IPS-18c (cell line): ENCODE measurements at regions not wholly inside any gene's neighbourhood (a gene's known extent, or its start where the extent isn't known, plus 50 kb on each side); places are given as distances from the start of the nearest gene placed in this dataset.

ENCODE experiments used
- H3K4me3 ChIP-seq: 2 replicates; pipeline ENCODE4 v1.7.0; 2013; ENCODE audit warnings: low read depth, mild to moderate bottlenecking, low read length, moderate library complexity; ENCODE audit not compliant: insufficient read depth
- H3K9me3 ChIP-seq: one replicate; pipeline ENCODE4 v1.6.1; 2013; ENCODE audit warnings: mild to moderate bottlenecking, low read length, moderate library complexity; ENCODE audit not compliant: control insufficient read depth, insufficient read depth

DNA sequence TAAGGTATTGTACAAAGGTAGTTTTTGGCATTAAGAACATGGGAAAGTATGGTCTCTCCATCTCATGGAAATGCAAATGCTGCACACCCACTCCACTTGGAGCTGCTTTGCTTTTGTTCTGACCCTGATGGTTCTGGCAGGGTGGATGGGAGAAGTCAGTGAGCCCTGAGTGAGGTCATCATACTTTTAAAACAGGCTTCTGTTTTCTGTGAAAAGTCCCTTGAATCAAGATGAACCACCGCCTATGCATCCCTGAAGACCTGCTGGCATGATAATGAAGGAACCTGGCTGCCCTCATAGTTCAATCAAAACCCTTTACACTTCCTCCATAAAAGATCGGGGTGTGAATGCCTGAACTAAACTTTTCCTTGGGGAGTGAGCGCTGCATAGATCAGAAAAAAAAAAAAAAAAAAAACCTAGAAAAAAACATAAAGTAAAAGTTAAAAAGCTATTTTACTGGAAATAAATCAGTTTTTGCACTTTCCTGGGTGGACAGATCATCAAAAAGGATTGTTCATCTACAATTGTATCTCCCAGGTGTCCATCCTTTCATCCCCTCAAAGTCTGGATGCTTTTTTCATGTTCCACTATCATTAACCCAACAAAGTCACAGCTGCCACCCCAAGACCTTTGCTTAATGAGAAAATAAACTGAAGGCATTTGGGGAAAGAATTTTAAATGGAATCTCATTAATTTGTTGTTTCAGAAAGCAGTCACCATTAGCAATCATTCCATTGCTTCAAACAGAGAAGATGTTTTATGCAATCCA lies 728.1 kb upstream of the DDX18 start:
- Histone ChIP-seq H3K9me3 (no peaks in the 10 kb centered on the region), H3K4me3 (no peak overlapping the region; the same call in 1 of the 2 replicates)

DNA sequence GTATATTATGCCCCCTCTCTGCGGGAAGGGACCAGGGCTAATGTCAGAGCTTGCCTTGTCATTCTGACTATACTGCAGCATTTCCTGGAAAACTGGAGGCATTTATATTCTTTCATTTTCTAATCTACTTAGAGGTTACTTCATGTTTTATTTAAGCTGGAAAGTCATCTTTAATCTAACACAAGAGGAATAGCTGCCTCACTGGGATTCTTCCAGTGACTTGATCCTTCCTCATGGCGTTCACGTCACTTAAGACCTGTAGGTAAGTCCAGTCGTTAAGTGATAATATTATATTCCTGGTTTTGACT lies 727.6 kb upstream of the DDX18 start:
- no peak overlapping the region for H3K4me3 ChIP-seq
- H3K9me3 ChIP-seq = no peaks in the 10 kb centered on the region

DNA sequence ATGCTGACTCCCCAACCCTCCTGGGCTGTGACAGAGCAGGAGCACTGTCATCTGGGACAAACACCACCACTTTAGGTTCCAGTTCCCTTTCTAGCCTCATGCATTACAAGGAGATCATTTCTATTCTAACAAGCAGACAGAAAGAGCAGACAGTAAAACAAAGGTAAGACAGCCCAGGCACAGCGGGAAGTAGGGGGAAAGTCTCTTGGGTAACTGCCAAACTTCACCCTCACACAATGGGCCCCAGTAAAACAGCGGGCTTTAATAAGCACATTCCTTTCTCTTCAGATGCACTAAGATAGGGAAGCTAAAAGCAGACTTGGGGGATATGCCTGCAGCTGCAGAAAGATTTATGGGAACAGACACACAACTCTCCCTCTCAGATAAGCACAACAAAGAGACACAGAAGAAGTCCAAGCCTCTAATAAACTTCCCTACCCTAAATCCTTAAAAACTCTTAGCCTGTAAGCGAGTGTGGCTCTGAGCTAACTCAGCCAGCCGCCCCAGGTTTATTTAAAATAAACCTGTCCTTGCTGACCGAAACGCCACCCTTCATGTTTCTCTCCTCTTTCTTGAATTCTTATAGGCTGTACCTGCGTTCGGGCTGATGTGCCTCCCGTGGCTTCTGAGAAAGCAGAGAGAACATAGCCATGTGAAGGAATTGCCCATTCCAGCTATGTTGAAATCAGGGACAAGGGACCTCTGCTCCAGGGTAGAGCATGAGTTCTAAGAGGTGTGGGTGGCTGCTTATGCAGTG lies 726.8 kb upstream of the DDX18 start:
- H3K9me3 ChIP-seq = no peaks in the 10 kb centered on the region
- H3K4me3 ChIP-seq = no peak overlapping the region

DNA sequence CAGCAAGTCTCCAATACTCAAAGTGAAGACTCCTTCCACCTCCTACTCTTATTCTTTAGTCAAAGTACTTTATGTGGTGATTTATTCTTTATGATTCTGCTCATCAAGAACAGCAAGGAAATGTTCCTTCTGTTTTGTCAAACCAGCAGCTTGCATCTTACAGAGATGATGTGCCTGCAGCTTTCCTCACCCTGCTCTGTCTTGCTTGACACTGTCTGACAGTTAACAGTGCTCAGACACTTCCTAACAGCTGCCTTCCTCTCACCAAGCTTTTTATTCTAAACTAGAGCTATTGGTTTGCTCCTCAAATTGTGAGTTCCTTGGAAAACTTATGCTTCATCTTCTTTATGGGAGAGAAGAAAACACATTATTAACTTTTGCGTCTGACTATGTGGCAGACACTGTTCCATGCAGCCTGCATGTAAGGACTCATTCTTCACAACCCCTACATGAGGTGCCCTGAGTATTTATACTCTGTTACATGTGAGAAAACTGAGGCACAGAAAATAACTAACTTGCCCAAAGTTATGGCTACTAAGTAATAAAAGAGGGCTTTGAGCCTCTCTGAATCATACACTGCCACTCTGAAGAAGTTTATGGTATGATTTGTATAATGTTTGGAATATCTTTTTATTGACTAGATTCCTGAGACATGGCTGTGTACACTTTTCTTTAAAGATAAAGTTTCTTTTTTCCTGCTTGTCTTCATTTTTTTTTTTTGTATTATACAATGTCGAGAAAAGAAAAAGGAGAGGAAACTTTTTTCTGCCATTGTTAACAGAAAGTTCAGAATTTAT lies 723.3 kb upstream of the DDX18 start:
- Histone ChIP-seq H3K4me3 (no peak overlapping the region), H3K9me3 (no peaks in the 10 kb centered on the region)

DNA sequence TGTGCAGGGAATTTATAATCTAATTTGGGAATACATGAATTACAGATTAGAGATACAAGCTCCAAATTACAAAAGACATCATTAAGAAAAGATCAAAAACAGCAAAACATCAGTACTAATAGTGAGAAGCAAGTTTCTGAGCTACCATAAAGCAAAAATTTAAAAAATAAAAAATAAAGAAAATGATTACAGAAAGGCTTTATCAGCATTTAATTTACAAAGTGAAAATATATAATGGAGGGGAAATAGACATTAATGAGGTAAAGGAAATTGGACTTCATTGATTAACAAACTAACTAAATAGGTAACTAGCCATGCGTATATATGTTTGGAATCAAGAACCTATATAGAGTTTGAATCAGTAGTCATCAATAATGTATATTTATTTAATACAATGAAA lies 712.9 kb upstream of the DDX18 start:
- no peak overlapping the region for H3K4me3 ChIP-seq

DNA sequence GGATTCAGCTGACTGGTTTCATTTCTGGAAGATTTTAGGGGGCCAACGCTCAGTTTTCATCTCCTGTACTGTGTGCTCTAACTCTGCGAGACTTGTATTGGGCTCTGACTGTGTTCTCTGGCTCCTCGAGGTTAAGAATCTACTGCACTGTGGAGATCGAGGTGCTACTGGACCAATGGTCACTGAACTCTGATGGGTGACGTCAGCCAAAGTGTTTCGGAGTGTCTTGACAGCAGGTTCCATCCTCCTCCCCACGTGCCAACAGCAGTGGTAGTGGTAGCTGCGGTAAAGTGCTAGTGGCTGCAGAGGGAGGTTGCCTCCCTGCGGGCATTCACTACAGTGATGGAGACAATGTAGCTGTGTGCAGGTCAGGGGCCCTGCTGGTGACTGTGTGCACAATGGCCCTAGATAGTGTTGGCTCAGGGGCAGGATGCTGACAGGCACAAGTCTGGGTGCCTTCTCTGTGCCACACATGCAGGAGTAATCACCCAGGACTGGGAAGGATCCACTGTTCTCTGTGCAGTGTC lies 705.7 kb upstream of the DDX18 start:
- Histone ChIP-seq H3K4me3 (no peak overlapping the region), H3K9me3 (no peaks in the 10 kb centered on the region)

More for the DNA sequence above, 712.9 kb upstream of the DDX18 start:
- no peaks in the 10 kb centered on the region for H3K9me3 ChIP-seq

DNA sequence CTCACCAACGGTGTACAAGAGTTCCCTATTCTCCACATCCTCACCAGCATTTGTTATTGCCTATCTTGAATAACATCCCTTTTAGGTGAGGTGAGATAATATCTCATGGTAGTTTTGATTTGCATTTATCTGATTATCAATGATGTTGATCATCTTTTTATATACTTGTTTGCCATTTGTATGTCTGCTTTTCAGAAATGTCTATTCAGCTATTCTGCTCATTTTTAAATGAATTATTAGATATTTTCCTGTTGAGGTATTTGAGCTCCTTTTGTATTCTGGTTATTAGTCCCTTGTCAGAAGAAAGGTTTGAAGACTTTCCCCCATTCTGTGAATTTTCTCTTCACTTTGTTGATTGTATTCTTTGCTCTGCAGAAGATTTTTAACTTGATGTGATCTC lies 695.5 kb upstream of the DDX18 start:
- Histone ChIP-seq H3K4me3 (no peak overlapping the region), H3K9me3 (no peaks in the 10 kb centered on the region)

DNA sequence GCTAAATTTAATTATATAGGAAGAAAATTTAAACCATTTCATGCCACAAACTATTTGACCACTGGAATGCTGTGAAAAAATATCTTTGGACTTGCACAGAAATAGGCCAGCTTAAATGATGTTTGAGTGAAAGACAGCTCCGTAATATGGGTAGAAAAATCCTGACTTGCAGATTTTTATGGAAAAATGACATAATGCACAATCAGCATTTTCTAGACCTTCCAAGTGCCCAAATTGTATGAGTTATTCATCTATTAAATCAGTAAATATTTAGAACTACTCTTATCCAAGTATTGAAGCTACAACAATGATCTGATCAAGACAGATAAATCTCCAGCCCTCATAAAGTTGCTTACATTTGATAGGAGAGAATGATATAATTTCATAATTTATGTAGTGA lies 691.1 kb upstream of the DDX18 start:
- H3K9me3 ChIP-seq = no peaks in the 10 kb centered on the region
- H3K4me3 ChIP-seq = no peak overlapping the region

DNA sequence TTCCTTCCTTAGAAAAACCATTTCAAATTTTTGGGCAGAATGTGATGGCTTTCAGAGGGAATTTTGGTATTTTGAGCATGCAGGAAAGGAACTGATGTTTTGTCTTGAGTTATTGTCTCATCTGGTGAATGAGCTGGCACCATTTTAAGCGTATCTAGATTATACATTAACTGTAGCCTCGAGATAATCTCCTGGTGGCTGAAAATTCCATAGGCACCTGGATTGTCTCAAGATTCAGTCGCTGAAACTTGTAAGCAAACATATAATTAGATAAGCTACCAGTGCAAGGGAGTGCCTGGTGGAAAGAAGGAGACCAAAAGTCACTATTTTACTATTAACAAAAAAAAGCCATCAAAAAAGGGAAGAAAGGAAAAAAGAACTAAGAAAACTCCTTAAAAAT lies 687.8 kb upstream of the DDX18 start:
- H3K4me3 ChIP-seq = no peak overlapping the region
- no peaks in the 10 kb centered on the region for H3K9me3 ChIP-seq

DNA sequence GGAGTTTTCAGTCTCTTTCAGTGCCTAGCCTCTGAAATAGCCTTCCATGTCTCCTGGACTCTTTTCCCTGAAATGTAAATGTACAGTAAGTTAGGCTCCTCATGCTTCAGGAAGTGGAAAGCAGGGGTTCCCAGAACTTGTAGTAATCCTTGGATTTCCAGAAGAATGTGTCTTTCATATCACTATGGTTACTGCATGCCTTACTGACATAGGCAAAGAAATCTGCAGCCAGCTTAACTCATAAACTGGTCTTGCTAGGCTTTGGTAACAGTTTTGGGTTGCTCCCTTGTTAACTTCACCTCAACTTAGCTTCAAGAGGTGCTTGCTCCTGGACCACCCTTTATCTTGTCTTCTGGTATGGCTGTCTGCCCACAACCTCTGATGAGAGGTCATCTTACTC lies 686.8 kb upstream of the DDX18 start:
- H3K9me3 ChIP-seq = no peaks in the 10 kb centered on the region
- H3K4me3 ChIP-seq = no peak overlapping the region

DNA sequence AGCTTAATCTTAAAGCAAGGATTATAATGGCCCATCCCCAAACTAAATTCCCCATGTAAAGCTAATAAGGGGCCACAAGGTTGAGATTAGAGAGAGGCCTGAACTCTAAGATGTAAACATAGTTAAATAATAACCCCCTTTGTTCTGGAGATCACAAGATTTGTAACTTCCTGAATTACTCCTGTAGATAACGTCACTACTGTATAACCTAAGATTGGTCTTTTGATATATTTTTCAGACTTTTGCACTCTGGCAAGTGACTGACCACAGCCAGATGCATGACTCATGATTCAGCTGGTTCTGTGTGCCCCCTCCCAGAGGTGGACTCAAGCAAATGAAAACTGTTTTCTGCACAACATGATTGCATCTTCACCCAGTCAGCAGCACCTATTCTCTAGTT lies 686.0 kb upstream of the DDX18 start:
- Histone ChIP-seq H3K9me3 (no peaks in the 10 kb centered on the region), H3K4me3 (no peak overlapping the region)

DNA sequence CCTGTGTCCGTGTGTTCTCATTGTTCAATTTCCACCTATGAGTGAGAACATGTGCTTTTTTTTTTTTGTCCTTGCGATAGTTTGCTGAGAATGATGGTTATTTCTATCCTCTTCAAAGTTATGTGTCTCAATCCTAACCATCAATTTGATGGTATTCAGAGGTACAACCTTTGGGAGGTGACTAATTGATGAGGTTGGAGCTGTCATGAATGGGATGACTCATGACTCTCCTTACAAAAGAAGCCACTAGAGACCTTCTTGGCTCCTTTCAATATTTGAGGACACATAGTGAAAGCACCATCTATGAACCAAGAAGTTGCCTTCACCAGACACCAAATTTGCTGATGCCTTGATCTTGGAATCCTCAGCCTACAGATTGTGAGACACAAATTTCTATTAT lies 677.1 kb upstream of the DDX18 start:
- H3K4me3 ChIP-seq = no peak overlapping the region
- peaks cover 4% of the 10 kb centered on the region for H3K9me3 ChIP-seq

DNA sequence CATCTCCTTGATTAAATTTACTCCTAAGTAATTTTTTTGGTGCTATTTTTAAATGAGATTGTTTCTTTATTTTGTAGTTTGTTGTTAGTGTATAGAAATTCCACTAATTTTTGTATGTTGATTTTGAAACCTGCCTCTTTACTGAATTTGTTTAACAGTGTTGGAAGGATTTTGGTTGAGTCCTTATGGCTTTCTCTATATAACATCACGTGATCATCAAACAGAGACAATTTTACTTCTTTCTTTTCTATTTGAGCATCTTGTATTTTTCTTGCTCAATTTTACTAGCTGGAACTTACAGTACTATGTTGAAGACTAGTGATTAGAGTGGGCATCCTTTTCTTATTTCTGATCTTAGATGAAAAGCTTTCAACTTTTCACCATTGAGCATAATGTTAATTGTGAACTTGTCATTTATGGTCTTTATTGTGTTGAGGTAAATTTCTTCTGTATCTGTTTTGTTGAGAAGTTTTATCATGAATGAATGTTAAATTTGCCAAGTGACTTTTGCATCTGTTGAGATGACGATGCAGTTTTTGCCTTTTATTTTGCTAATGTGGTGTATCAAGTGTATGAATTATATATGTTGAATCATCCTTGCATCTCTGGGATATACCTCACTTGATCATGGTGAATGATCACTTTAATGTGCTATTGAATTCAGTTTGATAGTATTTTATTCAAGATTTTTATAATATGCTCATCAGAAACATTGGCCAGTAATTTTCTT lies 645.3 kb upstream of the DDX18 start:
- no peak overlapping the region for H3K4me3 ChIP-seq
- H3K9me3 ChIP-seq = peaks cover 5% of the 10 kb centered on the region

DNA sequence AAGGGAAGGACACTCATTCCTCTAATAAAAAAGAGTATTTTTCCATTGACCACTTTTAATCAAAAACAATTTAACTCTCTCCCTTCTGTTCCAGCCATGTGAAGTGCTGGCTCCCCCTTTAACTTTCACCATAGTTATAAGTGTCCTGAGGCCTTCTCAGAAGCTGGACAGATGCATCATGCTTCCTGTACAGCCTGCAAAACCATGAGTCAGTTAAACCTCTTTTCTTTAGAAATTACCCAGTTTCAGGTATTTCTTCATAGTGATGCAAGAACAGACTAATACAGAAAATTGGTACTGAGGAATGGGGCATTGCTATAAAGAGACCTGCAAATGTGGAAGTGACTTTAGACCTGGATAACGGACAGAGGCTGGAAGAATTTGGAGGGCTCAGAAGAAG lies 643.6 kb upstream of the DDX18 start:
- no peak overlapping the region for H3K4me3 ChIP-seq

DNA sequence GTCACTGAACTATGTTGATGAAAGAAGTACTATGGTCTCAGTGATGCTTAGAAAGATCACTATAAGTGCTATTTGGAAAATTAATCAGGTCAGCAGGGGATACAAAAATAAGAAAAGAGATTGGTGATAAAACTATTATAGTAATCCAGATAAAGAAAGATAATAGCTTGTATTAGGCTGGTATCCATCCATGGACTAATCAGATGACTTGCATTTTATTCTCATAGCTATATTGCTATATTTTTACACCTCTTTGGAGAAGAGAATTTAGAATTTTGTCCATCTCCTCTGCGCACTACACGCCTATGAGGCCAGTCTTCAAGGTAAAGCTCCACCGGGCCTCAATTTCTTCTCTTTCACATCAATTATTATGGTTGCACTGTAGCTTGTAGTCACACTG lies 635.1 kb upstream of the DDX18 start:
- no peak overlapping the region for H3K4me3 ChIP-seq
- H3K9me3 ChIP-seq = no peaks in the 10 kb centered on the region

More for the DNA sequence above, 643.6 kb upstream of the DDX18 start:
- peaks cover 5% of the 10 kb centered on the region for H3K9me3 ChIP-seq

DNA sequence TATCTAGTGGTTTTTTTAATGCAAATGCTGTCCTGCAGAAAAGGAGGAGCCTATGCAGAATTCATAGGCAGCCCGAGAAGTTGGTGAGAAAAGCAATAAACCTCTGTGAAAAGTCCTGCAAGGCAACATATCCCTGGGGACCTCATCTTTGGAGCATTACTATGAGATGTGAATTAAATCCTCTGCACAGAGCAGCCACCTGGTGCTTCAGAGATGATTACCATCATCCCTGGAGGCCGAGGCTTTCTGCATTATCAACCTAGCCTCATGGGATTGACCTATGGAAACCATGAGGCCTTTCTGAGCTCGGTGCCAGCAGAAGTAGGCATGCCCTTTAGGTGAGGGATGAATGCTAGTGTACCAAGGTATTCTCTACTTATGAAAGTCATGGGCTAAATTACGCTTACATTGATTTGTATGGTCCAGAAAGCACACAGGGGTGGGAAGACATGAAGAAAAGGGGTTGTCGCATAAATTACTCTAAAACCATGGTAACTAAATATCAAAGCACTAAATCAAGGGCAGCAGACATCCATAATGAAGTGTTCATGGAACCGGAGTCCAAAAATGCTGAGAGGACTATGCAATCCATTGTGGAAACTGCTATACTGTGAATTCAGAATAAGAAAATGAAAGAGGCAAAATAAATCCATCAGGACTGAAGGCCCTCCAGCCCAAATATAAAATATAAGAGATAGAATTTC lies 623.5 kb upstream of the DDX18 start:
- H3K4me3 ChIP-seq = no peak overlapping the region
- no peaks in the 10 kb centered on the region for H3K9me3 ChIP-seq

DNA sequence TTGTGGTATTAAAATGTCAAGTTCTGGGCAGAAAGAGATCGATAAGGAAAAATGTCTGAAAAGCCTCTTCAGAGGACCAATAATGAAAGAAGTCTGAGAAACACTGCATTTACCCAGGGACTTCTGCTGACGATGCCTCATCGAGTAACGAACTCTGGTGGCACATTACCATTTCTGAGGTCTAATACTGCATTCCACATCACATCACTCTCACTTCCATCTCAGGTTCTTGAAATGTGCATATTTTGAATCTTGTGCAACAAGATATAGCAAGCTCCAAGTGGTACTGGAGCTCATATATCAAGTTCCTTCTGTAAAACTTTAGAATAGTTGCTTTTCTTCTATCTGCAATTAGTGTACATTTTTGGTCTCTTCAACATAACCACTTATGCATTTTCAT lies 619.1 kb upstream of the DDX18 start:
- Histone ChIP-seq H3K9me3 (no peaks in the 10 kb centered on the region), H3K4me3 (no peak overlapping the region)
